GM12878 (cell line): ENCODE measurements at regions not wholly inside any gene's neighbourhood (a gene's known extent, or its start where the extent isn't known, plus 50 kb on each side); places are given as distances from the start of the nearest gene placed in this dataset.

Experiments used
- ATAC-seq: fragments of 200-7000 bp; cut with Tn5 transposase; 3 replicates; pipeline ENCODE4 v1.9.1; 2020; ENCODE audit warnings: mild to moderate bottlenecking, moderate library complexity
- BruUV-seq: library from RNA; stranded (reverse); fragments of 400-500 nt; replicated peaks from 2 replicates; lab custom pipeline; 2021; lab: Mats Ljungman, UMichigan
- CTCF ChIA-PET: fragments of 300-600 bp; sonication (Branson Sonifier 250); formaldehyde crosslinking; extraction: SDS; loops from one replicate; lab custom pipeline; 2021; ENCODE audit warnings: inconsistent platforms; lab: Yijun Ruan, JAX
- POLR2A ChIA-PET: fragments of 350-600 bp; formaldehyde crosslinking; extraction: SDS; loops from one replicate; lab custom pipeline; 2021; ENCODE audit warnings: inconsistent platforms; lab: Charles Lee
- RAD21 ChIA-PET: fragments of 300-600 bp; sonication (Branson Sonifier 250); formaldehyde crosslinking; loops from one replicate; lab custom pipeline; 2023; ENCODE audit warnings: antibody characterized with exemption; ENCODE audit not compliant: unreplicated experiment; lab: Charles Lee
- SMC1A ChIA-PET: fragments of 300-600 bp; sonication (Branson Sonifier 250); formaldehyde crosslinking; loops from one replicate; lab custom pipeline; 2023; ENCODE audit not compliant: unreplicated experiment, uncharacterized antibody; lab: Charles Lee
- DNase-seq: peaks from one replicate; pipeline ENCODE4 v3.0.0-alpha.2; 2011; ENCODE audit warnings: low read depth, low spot score
- FAIRE-seq: peaks from 3 replicates; lab custom pipeline; 2011; peaks lifted over from hg19 to GRCh38; lab: Jason Lieb, UNC
- H2AFZ ChIP-seq: 2 replicates; pipeline ENCODE4 v1.6.0; 2011; ENCODE audit warnings: low read depth, low read length, control low read depth; ENCODE audit not compliant: control insufficient read depth
- H3K27ac ChIP-seq: 2 replicates; pipeline ENCODE4 v1.5.1; 2011; ENCODE audit warnings: control low read depth; ENCODE audit not compliant: control insufficient read depth, insufficient read depth
- H3K27me3 ChIP-seq, 2 experiments: replicated peaks in 1 of 2; 2 replicates each; pipeline versions ENCODE4 v1.6.0 to v1.6.1; 2011; ENCODE audit warnings: low read length in 1 of 2; ENCODE audit not compliant: control insufficient read depth in 2 of 2, insufficient read depth in 2 of 2
- H3K36me3 ChIP-seq, 2 experiments: 2 replicates each; pipeline ENCODE4 v1.5.1; 2011; ENCODE audit warnings: low read length in 1 of 2; ENCODE audit not compliant: control insufficient read depth in 2 of 2, insufficient read depth in 2 of 2
- H3K4me1 ChIP-seq: 2 replicates; pipeline ENCODE4 v1.6.1; 2011; ENCODE audit warnings: mild to moderate bottlenecking, low read length, moderate library complexity, mixed read lengths; ENCODE audit not compliant: control insufficient read depth, insufficient read depth
- H3K4me2 ChIP-seq: 2 replicates; pipeline ENCODE4 v1.6.0; 2011; ENCODE audit warnings: control low read depth; ENCODE audit not compliant: control insufficient read depth, insufficient read depth
- H3K4me3 ChIP-seq: fragments of 200-600 bp; sonication (generic); 2 replicates; pipeline ENCODE4 v1.5.1; 2016
- H3K79me2 ChIP-seq: 2 replicates; pipeline ENCODE4 v1.6.0; 2011; ENCODE audit warnings: low read length; ENCODE audit not compliant: control insufficient read depth, insufficient read depth
- H3K9ac ChIP-seq: 2 replicates; pipeline ENCODE4 v1.8.0; 2011; ENCODE audit warnings: low read length, control low read depth, mixed read lengths; ENCODE audit not compliant: control insufficient read depth, insufficient read depth
- H3K9me3 ChIP-seq: replicated peaks from 3 replicates; pipeline ENCODE4 v1.5.1; 2011; ENCODE audit warnings: mild to moderate bottlenecking, low read length; ENCODE audit not compliant: control insufficient read depth, insufficient read depth
- H4K20me1 ChIP-seq: 2 replicates; pipeline ENCODE4 v1.6.0; 2011; ENCODE audit not compliant: control insufficient read depth, insufficient read depth
- ATF7 ChIP-seq: fragments of 450-650 bp; IDR thresholded peaks from 2 replicates; pipeline ENCODE4 v1.6.1; 2016; ENCODE audit warnings: low read depth, mild to moderate bottlenecking
- BRCA1 ChIP-seq: IDR thresholded peaks from 2 replicates; pipeline ENCODE4 v1.6.1; 2011; ENCODE audit warnings: low read depth, low read length, improper control_type of control experiment
- IKZF1 ChIP-seq: fragments of 450-650 bp; conservative IDR thresholded peaks from 2 replicates; pipeline ENCODE4 v1.6.1; 2017; ENCODE audit warnings: antibody characterized with exemption, mild to moderate bottlenecking
- POLR2AphosphoS5 ChIP-seq: IDR thresholded peaks from 2 replicates; pipeline ENCODE4 v1.6.1; 2011; ENCODE audit warnings: mild to moderate bottlenecking, low read length, inconsistent platforms
- PRDM15 ChIP-seq: fragments of 450-650 bp; formaldehyde crosslinking; IDR thresholded peaks from 2 replicates; pipeline ENCODE4 v1.4.0; 2020; ENCODE audit warnings: mild to moderate bottlenecking, moderate library complexity
- STAT1 ChIP-seq: fragments of 450-650 bp; conservative IDR thresholded peaks from 2 replicates; pipeline ENCODE4 v1.6.1; 2014; ENCODE audit warnings: antibody characterized with exemption, mild to moderate bottlenecking
- ZNF384 ChIP-seq: IDR thresholded peaks from 2 replicates; pipeline ENCODE4 v1.6.1; 2012; ENCODE audit warnings: low read depth, mild to moderate bottlenecking, low read length, improper control_type of control experiment, borderline replicate concordance
- WGBS: methylation state at CpG from one replicate; pipeline ENCODE4 v1.1.6; 2016; ENCODE audit warnings: low lambda C conversion rate; ENCODE audit not compliant: insufficient replicate concordance, insufficient coverage; ENCODE audit errors: missing lambda C conversion rate; 5-methylcytosine and 5-hydroxymethylcytosine counted together
- in situ Hi-C: fragments of 300-500 bp; cut with MboI; formaldehyde crosslinking; loops from 9 replicates; pipeline ENCODE4 v1.14.3; 2018; ENCODE audit warnings: mixed read lengths
- intact Hi-C: fragments of 100-400 bp; cut with micrococcal nuclease; formaldehyde crosslinking; loops from one replicate; pipeline ENCODE4 v1.14.2; 2022; ENCODE audit not compliant: unreplicated experiment
- TF ChIP-seq, protein P1 (sequence below): fragments of 150-350 bp; IDR thresholded peaks from 2 replicates; pipeline ENCODE4 v1.6.1; 2014; ENCODE audit warnings: mild to moderate bottlenecking, low read depth, low read length

GRCh38 chr2:184047536-184047935 is 550.8 kb upstream of the ZNF804A start:
- Histone ChIP-seq H2AFZ (no peak overlapping the region), H3K79me2 (no peaks in the 10 kb centered on the region), H4K20me1 (no peaks in the 10 kb centered on the region), H3K27ac (no peak overlapping the region), H3K9me3 (no peaks in the 10 kb centered on the region), H3K9ac (no peak overlapping the region), H3K4me2 (no peak overlapping the region), H3K4me3 (no peak overlapping the region), H3K4me1 (no peaks in the 10 kb centered on the region), H3K36me3 (no peaks in the 10 kb centered on the region), H3K27me3 (no peaks in the 10 kb centered on the region)
- TF ChIP-seq BRCA1 (no peak), POLR2AphosphoS5 (no peak), IKZF1 (no peak), ATF7 (no peak), ZNF384 (no peak), PRDM15 (no peak), STAT1 (no peak)
- TF ChIP-seq, protein P1, sequence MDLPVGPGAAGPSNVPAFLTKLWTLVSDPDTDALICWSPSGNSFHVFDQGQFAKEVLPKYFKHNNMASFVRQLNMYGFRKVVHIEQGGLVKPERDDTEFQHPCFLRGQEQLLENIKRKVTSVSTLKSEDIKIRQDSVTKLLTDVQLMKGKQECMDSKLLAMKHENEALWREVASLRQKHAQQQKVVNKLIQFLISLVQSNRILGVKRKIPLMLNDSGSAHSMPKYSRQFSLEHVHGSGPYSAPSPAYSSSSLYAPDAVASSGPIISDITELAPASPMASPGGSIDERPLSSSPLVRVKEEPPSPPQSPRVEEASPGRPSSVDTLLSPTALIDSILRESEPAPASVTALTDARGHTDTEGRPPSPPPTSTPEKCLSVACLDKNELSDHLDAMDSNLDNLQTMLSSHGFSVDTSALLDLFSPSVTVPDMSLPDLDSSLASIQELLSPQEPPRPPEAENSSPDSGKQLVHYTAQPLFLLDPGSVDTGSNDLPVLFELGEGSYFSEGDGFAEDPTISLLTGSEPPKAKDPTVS, result no peak
- ChIA-PET SMC1A (interaction anchor here (1.1 kb wide), 1 partner anchor 20 kb away, joined by 3 read pairs; no protein-coding TSS in a partner anchor), POLR2A (no interaction called here), RAD21 (no interaction called here), CTCF (no interaction called here)
- FAIRE-seq (no peak), DNase-seq (no peak), ATAC-seq (no peak)
- WGBS, result 34% methylated on average over 3 of the region's 3 CpGs
- in situ Hi-C loops (no loop called here), intact Hi-C loops (no loop called here)
- BruUV-seq, result no TSS peak
